ENCODE measurements at regions not wholly inside any gene's neighbourhood (a gene's known extent, or its start where the extent isn't known, plus 50 kb on each side); places are given as distances from the start of the nearest gene placed in this dataset.
"Not testable (repeated sequence)": the region's sequence is repeated elsewhere in the genome, so short reads cannot be mapped to it uniquely, and the experiment has no call there.

GRCh38 chr1:4130096-4130495 is 230.0 kb upstream of the C1orf174 start:
- no peaks in the 10 kb centered on the region for H3K36me3 ChIP-seq
- DNase-seq (no peak), ATAC-seq (no peak)
- H3K27me3 ChIP-seq (ENCODE audit: low read depth): peaks cover 7% of the 10 kb centered on the region
- TF ChIP-seq, protein P1, sequence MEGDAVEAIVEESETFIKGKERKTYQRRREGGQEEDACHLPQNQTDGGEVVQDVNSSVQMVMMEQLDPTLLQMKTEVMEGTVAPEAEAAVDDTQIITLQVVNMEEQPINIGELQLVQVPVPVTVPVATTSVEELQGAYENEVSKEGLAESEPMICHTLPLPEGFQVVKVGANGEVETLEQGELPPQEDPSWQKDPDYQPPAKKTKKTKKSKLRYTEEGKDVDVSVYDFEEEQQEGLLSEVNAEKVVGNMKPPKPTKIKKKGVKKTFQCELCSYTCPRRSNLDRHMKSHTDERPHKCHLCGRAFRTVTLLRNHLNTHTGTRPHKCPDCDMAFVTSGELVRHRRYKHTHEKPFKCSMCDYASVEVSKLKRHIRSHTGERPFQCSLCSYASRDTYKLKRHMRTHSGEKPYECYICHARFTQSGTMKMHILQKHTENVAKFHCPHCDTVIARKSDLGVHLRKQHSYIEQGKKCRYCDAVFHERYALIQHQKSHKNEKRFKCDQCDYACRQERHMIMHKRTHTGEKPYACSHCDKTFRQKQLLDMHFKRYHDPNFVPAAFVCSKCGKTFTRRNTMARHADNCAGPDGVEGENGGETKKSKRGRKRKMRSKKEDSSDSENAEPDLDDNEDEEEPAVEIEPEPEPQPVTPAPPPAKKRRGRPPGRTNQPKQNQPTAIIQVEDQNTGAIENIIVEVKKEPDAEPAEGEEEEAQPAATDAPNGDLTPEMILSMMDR (IDR thresholded peaks at IDR 0.05): no peak
- H3K4me3 ChIP-seq: no peak overlapping the region
- H3K4me1 ChIP-seq: no peaks in the 10 kb centered on the region
- intact Hi-C loops (cut with DNase I): no loop called here
- no peak overlapping the region for H3K27ac ChIP-seq
- no peaks in the 10 kb centered on the region for H3K9me3 ChIP-seq

DNA sequence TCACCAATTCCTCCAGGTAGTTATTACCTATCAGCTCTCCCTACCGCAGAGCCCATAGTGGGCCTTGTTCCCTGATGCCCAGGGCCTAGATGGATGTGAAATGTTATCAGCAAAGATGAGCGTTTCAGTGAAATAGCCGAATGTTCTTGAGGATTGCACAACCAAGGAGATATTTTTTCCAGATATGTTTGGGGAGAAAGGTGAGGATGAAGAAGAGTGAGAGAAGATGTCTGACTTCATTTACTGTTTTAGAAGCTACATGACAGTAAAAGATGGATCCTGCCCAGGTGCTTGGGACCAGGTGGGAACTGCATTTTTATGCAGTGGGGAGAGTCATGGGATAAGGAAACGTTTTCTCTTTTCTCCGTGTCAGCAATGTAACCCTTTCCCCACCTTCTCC is 231.7 kb upstream of the C1orf174 start:
- Histone ChIP-seq H3K27ac (no peak overlapping the region), H3K4me3 (no peak overlapping the region), H3K27me3 (ENCODE audit: low read depth) (peaks cover 7% of the 10 kb centered on the region), H3K9me3 (no peaks in the 10 kb centered on the region), H3K36me3 (no peaks in the 10 kb centered on the region), H3K4me1 (no peaks in the 10 kb centered on the region)
- TF ChIP-seq, protein P1 (IDR thresholded peaks at IDR 0.05): no peak
- intact Hi-C loops (cut with DNase I): no loop called here
- DNase-seq: no peak
- no peak for ATAC-seq

- Histone ChIP-seq H3K27ac (no peak overlapping the region), H3K4me3 (no peak overlapping the region), H3K27me3 (ENCODE audit: low read depth) (peaks cover 7% of the 10 kb centered on the region), H3K9me3 (no peaks in the 10 kb centered on the region), H3K36me3 (no peaks in the 10 kb centered on the region), H3K4me1 (no peaks in the 10 kb centered on the region)
- no peak for ATAC-seq
- intact Hi-C loops (cut with DNase I): no loop called here
- TF ChIP-seq, protein P1 (IDR thresholded peaks at IDR 0.05): no peak
- DNase-seq: no peak
Measured at GRCh38 chr1:4132352-4133296, 232.6 kb upstream of the C1orf174 start.

DNA sequence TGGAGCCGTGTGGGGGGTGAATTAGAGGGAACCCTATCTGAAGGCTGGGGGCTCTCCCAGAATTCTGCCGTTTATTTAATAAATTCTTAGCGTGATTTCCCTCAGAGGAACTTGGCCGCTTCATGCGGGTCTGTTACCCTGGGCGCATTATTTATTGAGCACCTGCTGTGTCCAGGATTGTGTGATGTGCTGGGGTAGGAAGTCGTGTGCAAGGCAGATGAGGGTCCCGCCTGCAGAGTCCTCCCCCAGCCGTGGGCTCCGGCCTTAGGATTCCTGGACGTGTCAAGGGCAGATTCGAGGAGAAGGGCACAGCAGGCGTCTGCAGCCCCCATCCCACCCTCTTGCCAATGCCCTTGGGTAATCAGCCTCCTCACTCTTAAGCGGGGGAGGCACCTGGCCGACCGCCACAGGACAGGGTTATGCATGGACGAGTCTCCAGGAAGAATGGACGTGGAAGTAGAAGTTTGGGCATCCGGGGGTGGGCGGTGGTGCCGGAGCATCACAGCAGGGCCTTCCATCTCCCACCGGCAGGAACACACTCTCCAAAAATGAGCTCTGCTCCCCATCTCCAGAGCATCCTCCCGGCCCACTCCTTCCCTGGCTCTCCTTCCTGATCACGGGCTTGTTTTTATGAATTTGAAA is 233.3 kb upstream of the C1orf174 start:
- Histone ChIP-seq H3K27ac (no peak overlapping the region), H3K36me3 (no peaks in the 10 kb centered on the region), H3K27me3 (ENCODE audit: low read depth) (peaks cover 7% of the 10 kb centered on the region), H3K9me3 (no peaks in the 10 kb centered on the region), H3K4me3 (no peak overlapping the region), H3K4me1 (no peaks in the 10 kb centered on the region)
- ATAC-seq (no peak), DNase-seq (no peak)
- TF ChIP-seq, protein P1 (IDR thresholded peaks at IDR 0.05): no peak
- intact Hi-C loops (cut with DNase I): no loop called here

- Histone ChIP-seq H3K4me3 (no peak overlapping the region), H3K4me1 (no peaks in the 10 kb centered on the region), H3K27me3 (ENCODE audit: low read depth) (peaks cover 9% of the 10 kb centered on the region), H3K9me3 (no peaks in the 10 kb centered on the region), H3K27ac (no peak overlapping the region), H3K36me3 (no peaks in the 10 kb centered on the region)
- intact Hi-C loops (cut with DNase I): no loop called here
- ATAC-seq (no peak), DNase-seq (no peak)
- TF ChIP-seq, protein P1 (IDR thresholded peaks at IDR 0.05): no peak
Measured at GRCh38 chr1:4133939-4134321, 233.9 kb upstream of the C1orf174 start.

DNA sequence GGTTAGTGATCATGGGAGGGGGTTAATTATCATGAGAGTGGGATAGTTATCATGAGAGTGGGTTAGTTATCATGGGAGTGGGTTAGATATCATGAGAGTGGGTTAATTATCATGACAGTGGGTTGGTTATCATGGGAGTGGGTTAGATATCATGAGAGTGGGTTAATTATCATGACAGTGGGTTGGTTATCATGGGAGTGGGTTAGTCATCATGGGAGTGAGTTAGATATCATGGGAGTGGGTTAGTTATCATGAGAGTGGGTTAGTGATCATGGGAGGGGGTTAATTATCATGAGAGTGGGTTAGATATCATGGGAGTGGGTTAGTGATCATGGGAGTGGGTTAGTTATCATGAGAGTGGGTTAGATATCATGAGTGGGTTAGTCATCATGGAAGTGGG is 235.8 kb upstream of the C1orf174 start:
- H3K36me3 ChIP-seq; H3K27ac ChIP-seq; H3K9me3 ChIP-seq; H3K4me1 ChIP-seq; intact Hi-C loops (cut with DNase I); H3K4me3 ChIP-seq; ATAC-seq; DNase-seq: not testable (repeated sequence)
- peaks cover 28% of the 10 kb centered on the region for H3K27me3 ChIP-seq (ENCODE audit: low read depth)

Measured in lower lobe of right lung (tissue), 2 donors.